Upper lobe of right lung (tissue), 1 donor: ENCODE measurements at regions not wholly inside any gene's neighbourhood (a gene's known extent, or its start where the extent isn't known, plus 50 kb on each side); places are given as distances from the start of the nearest gene placed in this dataset.
"Not testable (repeated sequence)": the region's sequence is repeated elsewhere in the genome, so short reads cannot be mapped to it uniquely, and the experiment has no call there.

Experiments used
- ATAC-seq: fragments of 200-7000 bp; cut with Tn5 transposase; one replicate; pipeline ENCODE4 v1.9.1; 2020; ENCODE audit warnings: mild to moderate bottlenecking, moderate library complexity
- DNase-seq: peaks from one replicate; pipeline ENCODE4 v3.0.0-alpha.2; 2020
- H3K27ac ChIP-seq: fragments of 200-600 bp; one replicate; pipeline ENCODE4 v1.8.0; 2022
- H3K27me3 ChIP-seq: fragments of 200-600 bp; one replicate; pipeline ENCODE4 v1.8.0; 2022; ENCODE audit warnings: mild to moderate bottlenecking
- H3K36me3 ChIP-seq: fragments of 200-600 bp; one replicate; pipeline ENCODE4 v1.8.0; 2022
- H3K4me1 ChIP-seq: fragments of 200-600 bp; one replicate; pipeline ENCODE4 v1.8.0; 2022
- H3K4me3 ChIP-seq: fragments of 200-600 bp; one replicate; pipeline ENCODE4 v1.8.0; 2022; ENCODE audit warnings: mild to moderate bottlenecking
- H3K9me3 ChIP-seq: fragments of 200-600 bp; one replicate; pipeline ENCODE4 v1.8.0; 2022
- CTCF ChIP-seq: fragments of 200-600 bp; IDR thresholded peaks from one replicate; pipeline ENCODE4 v1.8.0; 2022; ENCODE audit warnings: antibody characterized with exemption
- intact Hi-C: fragments of 100-400 bp; cut with DNase I; formaldehyde crosslinking; loops from one replicate; pipeline ENCODE4 v1.11.0; 2022
- donor health status: DM: no; HTN: yes; CAD: no; lungs with severe emphysema.

- intact Hi-C loops, result no loop called here
- DNase-seq (no peak), ATAC-seq (no peak)
- H3K36me3 ChIP-seq, result no peaks in the 10 kb centered on the region
- H3K4me3 ChIP-seq, result no peak overlapping the region
- no peak overlapping the region for H3K27ac ChIP-seq
- no peaks in the 10 kb centered on the region for H3K9me3 ChIP-seq
- no peaks in the 10 kb centered on the region for H3K27me3 ChIP-seq
- TF ChIP-seq CTCF, result no peak
- H3K4me1 ChIP-seq, result no peaks in the 10 kb centered on the region
These were observed 578.7 kb upstream of the FBXO33 start for GRCh38 chr14:40010961-40011360.

GRCh38 chr14:40009771-40010170, 577.5 kb upstream of the FBXO33 start:
- no peaks in the 10 kb centered on the region for H3K9me3 ChIP-seq
- TF ChIP-seq CTCF, result no peak
- intact Hi-C loops, result no loop called here
- no peaks in the 10 kb centered on the region for H3K36me3 ChIP-seq
- DNase-seq, result no peak
- no peak overlapping the region for H3K27ac ChIP-seq
- H3K27me3 ChIP-seq, result no peaks in the 10 kb centered on the region
- no peak for ATAC-seq
- no peak overlapping the region for H3K4me3 ChIP-seq
- peaks cover 2% of the 10 kb centered on the region for H3K4me1 ChIP-seq

- H3K4me1 ChIP-seq, H3K27me3 ChIP-seq, H3K36me3 ChIP-seq, H3K27ac ChIP-seq, DNase-seq, H3K4me3 ChIP-seq, intact Hi-C loops, H3K9me3 ChIP-seq, ATAC-seq: not testable (repeated sequence)
These were observed 576.1 kb upstream of the FBXO33 start for GRCh38 chr14:40008345-40008744.

GRCh38 chr14:40004871-40005500, 572.8 kb upstream of the FBXO33 start:
- DNase-seq (no peak), ATAC-seq (no peak)
- Histone ChIP-seq H3K4me1 (peaks cover 3% of the 10 kb centered on the region), H3K27me3 (no peaks in the 10 kb centered on the region), H3K36me3 (no peaks in the 10 kb centered on the region), H3K4me3 (no peak overlapping the region), H3K27ac (no peak overlapping the region), H3K9me3 (no peaks in the 10 kb centered on the region)
- no peak for TF ChIP-seq CTCF
- intact Hi-C loops, result no loop called here

GRCh38 chr14:40003773-40004172, 571.5 kb upstream of the FBXO33 start:
- Histone ChIP-seq H3K36me3 (no peaks in the 10 kb centered on the region), H3K4me1 (peaks cover 3% of the 10 kb centered on the region), H3K9me3 (no peaks in the 10 kb centered on the region), H3K27me3 (no peaks in the 10 kb centered on the region), H3K27ac (no peak overlapping the region), H3K4me3 (no peak overlapping the region)
- no peak for DNase-seq
- TF ChIP-seq CTCF, result no peak
- intact Hi-C loops, result no loop called here
- ATAC-seq, result peak; percentile 89

DNA sequence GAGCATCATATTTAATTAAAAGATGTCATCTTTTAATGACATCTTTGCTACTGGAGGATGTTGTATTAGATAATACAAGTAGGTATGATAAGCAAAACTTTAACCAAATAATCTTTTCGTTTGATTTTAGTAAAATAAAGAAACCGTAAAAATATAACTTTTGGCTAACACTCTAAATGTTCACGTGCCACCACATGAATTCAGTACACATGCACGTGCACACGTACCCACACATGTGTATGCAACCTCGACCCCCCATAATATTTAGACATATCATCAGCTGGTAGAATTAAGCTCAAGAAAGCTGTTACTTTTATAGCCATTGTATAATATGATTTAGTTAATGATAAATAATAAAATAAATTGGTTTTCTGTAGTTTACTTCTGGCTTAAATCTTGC, 566.6 kb upstream of the FBXO33 start:
- ATAC-seq (no peak), DNase-seq (no peak)
- H3K27ac ChIP-seq, result no peak overlapping the region
- H3K36me3 ChIP-seq, result no peaks in the 10 kb centered on the region
- H3K27me3 ChIP-seq, result no peaks in the 10 kb centered on the region
- intact Hi-C loops, result no loop called here
- H3K4me3 ChIP-seq, result no peak overlapping the region
- no peak for TF ChIP-seq CTCF
- no peaks in the 10 kb centered on the region for H3K9me3 ChIP-seq
- no peaks in the 10 kb centered on the region for H3K4me1 ChIP-seq
